ENCODE measurements at regions not wholly inside any gene's neighbourhood (a gene's known extent, or its start where the extent isn't known, plus 50 kb on each side); places are given as distances from the start of the nearest gene placed in this dataset.
"Not testable (repeated sequence)": the region's sequence is repeated elsewhere in the genome, so short reads cannot be mapped to it uniquely, and the experiment has no call there.

DNA sequence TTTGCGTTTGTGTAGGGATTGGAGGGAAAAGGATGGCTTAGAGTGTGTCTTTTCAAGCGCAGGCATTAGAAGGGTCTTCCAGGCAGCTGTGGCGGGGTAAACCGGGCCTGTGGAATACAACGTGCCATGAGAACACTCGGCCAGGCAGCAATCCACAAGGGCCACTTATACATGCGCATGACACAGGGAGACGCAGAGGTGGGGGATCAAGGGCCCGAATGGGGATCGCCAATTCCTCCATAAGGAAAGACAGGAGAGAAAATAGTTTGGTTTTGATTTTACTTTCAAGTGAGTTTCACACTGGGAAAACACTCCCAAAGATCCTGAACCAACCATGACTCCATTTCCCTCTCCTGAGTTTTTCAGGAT is 71.6 kb downstream of the SPRING1 start:
- intact Hi-C loops (cut with DNase I; ENCODE audit: low total_unique reads), result no loop called here
- Histone ChIP-seq H3K36me3 (no peaks in the 10 kb centered on the region), H3K27me3 (no peaks in the 10 kb centered on the region), H3K9me3 (no peaks in the 10 kb centered on the region), H3K27ac (peak overlapping the region in 1 of 2 donors; percentile 81), H3K4me3 (no peak overlapping the region), H3K4me1 (no peaks in the 10 kb centered on the region)
- DNase-seq (ENCODE audit: low spot score in 2 of 2), result no peak
- no peak for TF ChIP-seq POLR2AphosphoS5 (IDR thresholded peaks at IDR 0.05)
- TF ChIP-seq POLR2A (IDR thresholded peaks at IDR 0.05), result no peak
- no peak for TF ChIP-seq CTCF (IDR thresholded peaks at IDR 0.05)

DNA sequence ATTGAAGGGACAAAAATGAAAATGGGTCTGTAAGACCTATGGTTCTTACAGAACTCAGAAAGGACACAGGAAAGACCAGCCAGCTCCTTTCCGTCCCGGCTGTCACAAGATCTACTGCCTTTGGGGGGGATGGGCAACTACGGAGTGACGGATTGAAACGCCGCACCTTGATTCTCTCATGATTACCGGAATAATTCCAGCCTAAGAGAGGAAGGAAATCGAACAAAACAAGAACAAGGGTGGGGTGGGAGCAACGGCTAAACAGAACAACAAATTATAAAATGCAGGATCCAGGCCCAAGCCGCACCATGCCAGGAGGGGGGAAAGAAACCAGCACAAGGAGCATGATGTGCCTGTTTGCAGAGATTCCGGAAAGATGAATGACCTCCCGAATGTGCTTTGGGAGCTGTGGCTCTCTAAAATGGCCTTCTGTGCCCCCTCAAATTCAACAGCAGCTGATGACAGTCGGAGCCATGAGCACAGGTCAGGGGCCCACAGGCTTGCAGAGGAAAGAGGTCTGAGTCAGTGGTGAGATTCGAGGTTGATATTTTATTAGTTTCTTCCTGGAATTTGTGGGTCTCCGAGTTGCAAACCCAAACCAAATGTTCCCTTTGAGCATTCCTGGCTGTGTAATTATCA is 72.1 kb downstream of the SPRING1 start:
- no peak for DNase-seq (ENCODE audit: low spot score in 2 of 2)
- Histone ChIP-seq H3K36me3 (no peaks in the 10 kb centered on the region), H3K4me3 (no peak overlapping the region), H3K27me3 (no peaks in the 10 kb centered on the region), H3K27ac (peak overlapping the region in 1 of 2 donors; percentile 81), H3K4me1 (no peaks in the 10 kb centered on the region), H3K9me3 (no peaks in the 10 kb centered on the region)
- intact Hi-C loops (cut with DNase I; ENCODE audit: low total_unique reads), result no loop called here
- peak in 1 of 3 donors; percentile 17 for TF ChIP-seq POLR2AphosphoS5 (IDR thresholded peaks at IDR 0.05)
- no peak for TF ChIP-seq CTCF (IDR thresholded peaks at IDR 0.05)

DNA sequence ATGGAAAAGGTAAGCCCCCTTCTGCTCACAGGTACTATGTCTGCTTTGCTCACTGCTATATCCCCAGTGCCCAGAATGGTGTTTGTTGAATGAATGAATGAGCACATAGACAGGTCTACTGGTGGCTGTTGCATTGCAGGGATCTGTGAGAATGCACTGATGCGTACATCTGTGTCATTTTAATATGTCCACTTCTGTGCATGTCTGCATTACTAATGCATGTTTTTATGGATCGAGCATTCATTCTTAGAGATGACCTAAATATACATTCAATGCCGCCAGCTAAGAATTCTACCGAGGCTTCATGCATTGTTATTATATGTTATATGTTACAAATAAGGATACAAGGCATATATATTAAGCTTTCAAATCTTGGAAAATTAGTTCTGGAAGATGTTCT is 73.8 kb downstream of the SPRING1 start:
- intact Hi-C loops (cut with DNase I; ENCODE audit: low total_unique reads), result no loop called here
- no peaks in the 10 kb centered on the region for H3K9me3 ChIP-seq
- DNase-seq (ENCODE audit: low spot score in 2 of 2), result no peak
- TF ChIP-seq POLR2AphosphoS5 (IDR thresholded peaks at IDR 0.05) (no peak), CTCF (IDR thresholded peaks at IDR 0.05) (no peak), POLR2A (IDR thresholded peaks at IDR 0.05) (no peak)
- H3K36me3 ChIP-seq, result no peaks in the 10 kb centered on the region
- no peaks in the 10 kb centered on the region for H3K27me3 ChIP-seq
- no peak overlapping the region for H3K27ac ChIP-seq
- H3K4me1 ChIP-seq, result no peaks in the 10 kb centered on the region
- H3K4me3 ChIP-seq, result no peak overlapping the region

DNA sequence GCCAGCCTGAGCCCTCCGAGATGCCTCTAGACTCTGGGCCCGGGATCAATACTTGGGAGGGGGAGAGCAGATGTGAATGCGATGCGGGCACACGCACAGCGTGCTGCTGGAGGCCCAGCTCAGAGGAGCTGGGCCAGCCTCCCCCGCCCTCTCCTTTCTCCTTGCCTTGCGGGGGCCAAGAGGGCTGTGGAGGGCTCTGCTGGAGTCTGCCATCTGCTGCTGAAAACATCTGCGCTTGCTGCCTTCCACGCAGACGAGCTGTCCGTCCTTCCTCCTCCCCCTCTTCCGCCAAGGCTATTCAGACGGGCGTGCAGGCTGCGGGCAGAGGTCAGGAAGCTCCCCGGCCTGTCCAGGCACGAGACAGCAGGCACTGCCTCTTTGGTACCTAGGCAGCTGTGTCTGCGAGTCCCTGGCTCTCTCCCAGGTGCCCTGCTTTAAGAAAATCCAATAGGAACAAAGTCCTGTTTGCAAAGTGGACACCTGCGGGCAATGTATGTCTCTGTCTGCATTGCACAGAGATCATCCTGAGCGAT is 75.2 kb downstream of the SPRING1 start:
- intact Hi-C loops (cut with DNase I; ENCODE audit: low total_unique reads), result no loop called here
- H3K36me3 ChIP-seq, result no peaks in the 10 kb centered on the region
- DNase-seq (ENCODE audit: low spot score in 2 of 2), result no peak
- no peaks in the 10 kb centered on the region for H3K27me3 ChIP-seq
- no peaks in the 10 kb centered on the region for H3K9me3 ChIP-seq
- H3K4me3 ChIP-seq, result peak overlapping the region in 2 of 3 donors; percentile 7 to 26
- no peaks in the 10 kb centered on the region for H3K4me1 ChIP-seq
- H3K27ac ChIP-seq, result peak overlapping the region; percentile 29 to 70
- TF ChIP-seq POLR2A (IDR thresholded peaks at IDR 0.05), result no peak
- no peak for TF ChIP-seq POLR2AphosphoS5 (IDR thresholded peaks at IDR 0.05)
- TF ChIP-seq CTCF (IDR thresholded peaks at IDR 0.05), result no peak

DNA sequence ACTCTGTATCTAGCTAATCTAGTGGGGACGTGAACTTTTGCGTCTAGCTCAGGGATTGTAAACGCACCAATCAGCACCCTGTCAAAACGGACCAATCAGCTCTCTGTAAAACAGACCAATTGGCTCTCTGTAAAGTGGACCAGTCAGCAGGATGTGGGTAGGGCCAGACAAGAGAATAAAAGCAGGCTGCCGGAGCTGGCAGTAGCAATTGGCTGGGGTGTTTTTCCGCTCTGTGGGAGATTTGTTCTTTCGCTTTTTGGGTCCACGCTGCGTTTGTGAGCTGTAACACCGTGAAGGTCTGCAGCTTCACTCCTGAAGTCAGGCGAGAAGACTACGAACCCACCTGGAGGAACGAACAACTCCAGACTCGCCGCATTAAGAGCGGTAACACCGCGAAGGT is 76.5 kb downstream of the SPRING1 start:
- no peaks in the 10 kb centered on the region for H3K27me3 ChIP-seq
- no peak for DNase-seq (ENCODE audit: low spot score in 2 of 2)
- H3K4me1 ChIP-seq, result no peaks in the 10 kb centered on the region
- H3K27ac ChIP-seq, result no peak overlapping the region
- TF ChIP-seq CTCF (IDR thresholded peaks at IDR 0.05) (no peak), POLR2AphosphoS5 (IDR thresholded peaks at IDR 0.05) (no peak), POLR2A (IDR thresholded peaks at IDR 0.05) (no peak)
- H3K4me3 ChIP-seq, result no peak overlapping the region
- H3K9me3 ChIP-seq, result no peaks in the 10 kb centered on the region
- intact Hi-C loops (cut with DNase I; ENCODE audit: low total_unique reads), result no loop called here
- H3K36me3 ChIP-seq, result no peaks in the 10 kb centered on the region

GRCh38 chr12:116660740-116661139 is 77.1 kb downstream of the SPRING1 start:
- H3K9me3 ChIP-seq; H3K4me1 ChIP-seq; H3K4me3 ChIP-seq; H3K27me3 ChIP-seq; H3K36me3 ChIP-seq; H3K27ac ChIP-seq; intact Hi-C loops (cut with DNase I; ENCODE audit: low total_unique reads); DNase-seq (ENCODE audit: low spot score in 2 of 2): not testable (repeated sequence)
